Endothelial cell of umbilical vein (primary cell): ENCODE measurements at regions not wholly inside any gene's neighbourhood (a gene's known extent, or its start where the extent isn't known, plus 50 kb on each side); places are given as distances from the start of the nearest gene placed in this dataset.
"Not testable (repeated sequence)": the region's sequence is repeated elsewhere in the genome, so short reads cannot be mapped to it uniquely, and the experiment has no call there.

Experiments
- BruUV-seq: library from RNA; stranded (reverse); fragments of 400-500 nt; replicated peaks from 2 replicates; lab custom pipeline; 2021; lab: Mats Ljungman, UMichigan
- CTCF ChIA-PET: fragments of 300-600, 350-600 bp; sonication (Branson Sonifier 250); formaldehyde crosslinking; loops from one replicate; lab custom pipeline; 2021; ENCODE audit warnings: antibody characterized with exemption, inconsistent platforms; lab: Charles Lee
- POLR2A ChIA-PET: fragments of 300-600, 350-600 bp; sonication (Branson Sonifier 250); formaldehyde crosslinking; loops from one replicate; lab custom pipeline; 2021; ENCODE audit warnings: antibody characterized with exemption, inconsistent platforms; lab: Charles Lee
- DNase-seq: peaks from one replicate; pipeline ENCODE4 v3.0.0-alpha.2; 2011; ENCODE audit warnings: low read depth, low spot score
- FAIRE-seq: peaks from 2 replicates; lab custom pipeline; 2011; peaks lifted over from hg19 to GRCh38; lab: Jason Lieb, UNC
- H2AFZ ChIP-seq: 2 replicates; pipeline ENCODE4 v1.6.0; 2012; ENCODE audit warnings: low read depth, low read length, control low read depth, inconsistent platforms
- H3K27ac ChIP-seq: 2 replicates; pipeline ENCODE4 v1.5.1; 2011; ENCODE audit warnings: low read depth, mild to moderate bottlenecking, control low read depth, low read length, moderate library complexity; ENCODE audit not compliant: insufficient read depth
- H3K27me3 ChIP-seq, 2 experiments: 2 replicates each; pipeline versions ENCODE4 v1.6.0 to v1.6.1; 2011; ENCODE audit warnings: low read length in 2 of 2, mixed read lengths in 1 of 2; ENCODE audit not compliant: control insufficient read depth in 2 of 2, insufficient read depth in 2 of 2
- H3K36me3 ChIP-seq, 2 experiments: 2 replicates in 1 of 2; 3 replicates in 1 of 2; pipeline ENCODE4 v1.5.1; 2011; ENCODE audit warnings: low read length in 2 of 2, mild to moderate bottlenecking in 1 of 2, moderate library complexity in 1 of 2; ENCODE audit not compliant: control insufficient read depth in 2 of 2, insufficient read depth in 2 of 2; ENCODE audit errors: extremely low read depth in 1 of 2
- H3K4me1 ChIP-seq: 3 replicates; pipeline ENCODE4 v1.5.1; 2011; ENCODE audit warnings: mild to moderate bottlenecking, low read length; ENCODE audit not compliant: control insufficient read depth, insufficient read depth; ENCODE audit errors: extremely low read depth
- H3K4me2 ChIP-seq: 2 replicates; pipeline ENCODE4 v1.6.1; 2011; ENCODE audit warnings: low read length, control low read depth, mixed read lengths; ENCODE audit not compliant: insufficient read depth
- H3K4me3 ChIP-seq, 3 experiments: fragments of 200-600 bp in 1 of 3; sonication (generic), shearing (Covaris generic) in 1 of 3; replicated peaks in 1 of 3; 2 replicates each; pipeline ENCODE4 v1.5.1; 2011 to 2016; ENCODE audit warnings: control low read depth in 3 of 3, low read length in 3 of 3, mild to moderate bottlenecking in 2 of 3, inconsistent platforms in 1 of 3, low read depth in 1 of 3, moderate library complexity in 1 of 3; ENCODE audit not compliant: insufficient read depth in 1 of 3
- H3K79me2 ChIP-seq: 2 replicates; pipeline ENCODE4 v1.6.0; 2012; ENCODE audit warnings: low read length, inconsistent platforms; ENCODE audit not compliant: control insufficient read depth, insufficient read depth
- H3K9ac ChIP-seq: replicated peaks from 2 replicates; pipeline ENCODE3; 2011; ENCODE audit warnings: low read length, control low read depth; ENCODE audit not compliant: insufficient read depth; ENCODE audit errors: extremely low read depth
- H3K9me1 ChIP-seq: replicated peaks from 3 replicates; pipeline ENCODE4 v1.6.0; 2011; ENCODE audit warnings: mild to moderate bottlenecking, low read length; ENCODE audit not compliant: control insufficient read depth, insufficient read depth; ENCODE audit errors: extremely low read depth
- H3K9me3 ChIP-seq: replicated peaks from 2 replicates; pipeline ENCODE4 v1.5.1; 2012; ENCODE audit warnings: low read length, inconsistent platforms; ENCODE audit not compliant: control insufficient read depth, insufficient read depth
- H4K20me1 ChIP-seq: replicated peaks from 2 replicates; pipeline ENCODE3; 2011; ENCODE audit warnings: mild to moderate bottlenecking, low read length; ENCODE audit not compliant: control insufficient read depth, insufficient read depth; ENCODE audit errors: extremely low read depth
- dilution Hi-C: fragments of 300-500 bp; cut with MboI; formaldehyde crosslinking; loops from one replicate; pipeline ENCODE4 v1.15.0; 2019; ENCODE audit warnings: low sequenced_read_pairs; ENCODE audit not compliant: extremely low pct_ligation_motif_present
- intact Hi-C: fragments of 100-400 bp; cut with micrococcal nuclease; formaldehyde crosslinking; loops from one replicate; pipeline ENCODE4 v1.10.0; 2022

- dilution Hi-C loops, H3K4me3 ChIP-seq, H3K4me1 ChIP-seq, POLR2A ChIA-PET, intact Hi-C loops, H3K9me3 ChIP-seq, H3K4me2 ChIP-seq, H3K79me2 ChIP-seq, H3K9ac ChIP-seq, DNase-seq, H4K20me1 ChIP-seq, H2AFZ ChIP-seq, H3K27me3 ChIP-seq, BruUV-seq, H3K27ac ChIP-seq, H3K36me3 ChIP-seq, FAIRE-seq, H3K9me1 ChIP-seq: not testable (repeated sequence)
- CTCF ChIA-PET: interaction anchor here (1.3 kb wide), 1 partner anchor 21 kb away, joined by 4 read pairs; no protein-coding TSS in a partner anchor
These were observed 146.6 kb downstream of the TBC1D2B start for GRCh38 chr15:77930907-77931306.

DNA sequence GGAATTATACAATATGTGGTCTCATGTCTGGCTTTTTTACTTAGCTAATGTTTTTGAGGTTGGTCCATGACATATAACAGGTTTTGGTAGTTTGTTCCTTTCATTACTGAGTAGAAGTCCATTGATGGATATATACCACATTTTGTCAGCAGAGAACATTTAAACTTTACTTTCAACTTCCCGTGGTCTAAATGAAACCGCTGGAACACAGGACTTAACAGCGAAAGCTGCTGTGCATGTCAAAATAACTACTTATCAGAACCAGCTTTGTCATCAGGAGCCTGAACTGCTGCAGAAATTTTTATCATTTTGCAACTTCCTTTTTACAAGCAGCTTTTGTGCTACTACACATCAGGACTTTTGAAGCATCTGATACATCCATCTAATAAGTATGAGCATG, 147.0 kb downstream of the TBC1D2B start:
- H4K20me1 ChIP-seq, POLR2A ChIA-PET, H2AFZ ChIP-seq, DNase-seq, H3K9ac ChIP-seq, H3K4me3 ChIP-seq, intact Hi-C loops, BruUV-seq, H3K4me2 ChIP-seq, H3K27me3 ChIP-seq, H3K79me2 ChIP-seq, H3K9me3 ChIP-seq, dilution Hi-C loops, H3K36me3 ChIP-seq, FAIRE-seq, H3K9me1 ChIP-seq, H3K4me1 ChIP-seq, H3K27ac ChIP-seq: not testable (repeated sequence)
- CTCF ChIA-PET: interaction anchor here (1.3 kb wide), 1 partner anchor 20 kb away, joined by 4 read pairs; no protein-coding TSS in a partner anchor

- H3K36me3 ChIP-seq, intact Hi-C loops, FAIRE-seq, H4K20me1 ChIP-seq, DNase-seq, CTCF ChIA-PET, H3K27ac ChIP-seq, H3K9ac ChIP-seq, dilution Hi-C loops, H2AFZ ChIP-seq, H3K4me2 ChIP-seq, BruUV-seq, H3K4me3 ChIP-seq, H3K79me2 ChIP-seq, POLR2A ChIA-PET, H3K4me1 ChIP-seq, H3K27me3 ChIP-seq, H3K9me3 ChIP-seq, H3K9me1 ChIP-seq: not testable (repeated sequence)
These were observed 150.7 kb downstream of the TBC1D2B start for GRCh38 chr15:77926789-77927188.

DNA sequence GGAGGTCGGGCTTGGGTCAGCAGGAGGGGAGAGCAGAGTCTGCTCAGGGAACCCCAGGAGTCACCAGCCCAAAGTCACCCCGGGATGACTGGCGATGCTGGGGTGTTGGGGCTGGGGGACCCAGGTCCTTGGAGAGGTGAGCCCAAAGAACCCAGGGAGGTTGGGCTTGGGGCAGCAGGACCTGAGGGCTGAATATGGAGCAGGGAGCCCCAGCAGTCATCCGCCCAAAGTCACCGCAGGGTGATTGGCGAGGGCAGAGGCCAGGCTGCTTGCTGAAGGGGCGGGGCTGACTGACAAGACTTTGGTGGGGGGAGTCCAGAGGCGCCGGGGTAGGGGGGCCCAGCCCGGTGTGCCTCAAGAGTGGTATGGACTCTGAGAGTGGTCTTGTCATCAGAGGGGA, 151.2 kb downstream of the TBC1D2B start:
- H3K79me2 ChIP-seq, H3K4me2 ChIP-seq, POLR2A ChIA-PET, DNase-seq, H2AFZ ChIP-seq, dilution Hi-C loops, H3K9me3 ChIP-seq, CTCF ChIA-PET, H4K20me1 ChIP-seq, intact Hi-C loops, H3K27me3 ChIP-seq, H3K9ac ChIP-seq, H3K9me1 ChIP-seq, H3K4me1 ChIP-seq, FAIRE-seq, H3K27ac ChIP-seq, H3K4me3 ChIP-seq, H3K36me3 ChIP-seq, BruUV-seq: not testable (repeated sequence)
